Suprapubic skin (tissue), 4 donors: ENCODE measurements at regions not wholly inside any gene's neighbourhood (a gene's known extent, or its start where the extent isn't known, plus 50 kb on each side); places are given as distances from the start of the nearest gene placed in this dataset.

ENCODE experiments used
- EP300 ChIP-seq: sonication (generic); formaldehyde crosslinking; IDR thresholded peaks from one replicate; pipeline ENCODE4 v1.6.1; 2017; ENCODE audit warnings: antibody characterized with exemption
- POLR2A ChIP-seq, 2 donors: fragments of 450-650 bp; IDR thresholded peaks; one replicate each; pipeline ENCODE4 v1.6.1; 2017; ENCODE audit warnings: antibody characterized with exemption in 2 of 2, mild to moderate bottlenecking in 2 of 2, moderate library complexity in 2 of 2
- POLR2AphosphoS5 ChIP-seq, 3 donors: sonication (generic); formaldehyde crosslinking; IDR thresholded peaks; one replicate each; pipeline ENCODE4 v1.6.1; 2017; ENCODE audit warnings: antibody characterized with exemption in 3 of 3
- TF ChIP-seq, protein P1 (sequence below), 2 donors: fragments of 200-600 bp in 1 of 2; fragments of 450-650 bp in 1 of 2; sonication (generic) in 1 of 2; IDR thresholded peaks; one replicate each; pipeline ENCODE4 v1.5.1; 2016 to 2019; ENCODE audit warnings: antibody characterized with exemption in 2 of 2, mild to moderate bottlenecking in 1 of 2, moderate library complexity in 1 of 2

DNA sequence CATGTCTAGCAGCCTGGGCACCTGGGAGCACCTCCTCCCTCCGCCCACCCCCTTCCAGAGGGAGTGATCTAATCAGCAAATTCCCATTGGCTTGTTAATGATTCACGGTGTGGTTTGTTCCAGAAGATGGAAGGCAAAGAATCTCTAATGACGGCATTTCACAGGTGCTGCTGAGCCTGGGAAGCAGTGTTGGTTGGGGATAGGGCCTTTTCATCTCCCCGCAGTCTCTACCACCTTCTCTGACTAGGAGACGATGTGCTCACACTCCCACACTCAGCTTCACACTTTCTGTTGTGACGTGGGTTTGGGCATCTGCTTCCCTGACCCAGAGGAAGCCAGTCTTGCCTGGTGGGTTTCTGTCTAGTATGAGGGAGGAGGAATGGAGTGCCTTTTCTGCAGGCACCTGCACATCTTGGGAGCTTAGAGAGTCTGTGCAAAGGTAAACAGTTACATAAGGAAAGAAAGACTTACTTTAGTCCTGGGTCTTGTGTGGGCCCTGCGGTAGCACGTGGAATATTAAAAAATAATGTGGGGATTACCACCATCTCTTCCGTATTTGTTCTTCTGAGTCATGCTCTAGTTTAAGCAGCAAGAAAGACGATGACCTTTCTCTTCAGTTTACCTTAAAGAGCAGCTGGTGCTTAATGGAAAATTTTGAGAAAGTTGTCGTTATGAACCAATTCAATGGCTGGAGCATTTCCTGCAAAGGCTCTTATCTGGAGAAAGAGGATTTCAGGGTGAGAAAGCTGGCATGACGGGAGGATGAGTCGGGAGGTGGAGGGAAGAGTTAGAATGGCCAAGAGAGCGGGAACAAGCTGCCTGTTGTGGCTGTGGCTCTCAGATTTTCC is 70.6 kb upstream of the ARHGAP5 start:
- TF ChIP-seq POLR2AphosphoS5 (IDR thresholded peaks at IDR 0.05) (no peak), POLR2A (IDR thresholded peaks at IDR 0.05) (no peak), EP300 (no peak)
- TF ChIP-seq, protein P1, sequence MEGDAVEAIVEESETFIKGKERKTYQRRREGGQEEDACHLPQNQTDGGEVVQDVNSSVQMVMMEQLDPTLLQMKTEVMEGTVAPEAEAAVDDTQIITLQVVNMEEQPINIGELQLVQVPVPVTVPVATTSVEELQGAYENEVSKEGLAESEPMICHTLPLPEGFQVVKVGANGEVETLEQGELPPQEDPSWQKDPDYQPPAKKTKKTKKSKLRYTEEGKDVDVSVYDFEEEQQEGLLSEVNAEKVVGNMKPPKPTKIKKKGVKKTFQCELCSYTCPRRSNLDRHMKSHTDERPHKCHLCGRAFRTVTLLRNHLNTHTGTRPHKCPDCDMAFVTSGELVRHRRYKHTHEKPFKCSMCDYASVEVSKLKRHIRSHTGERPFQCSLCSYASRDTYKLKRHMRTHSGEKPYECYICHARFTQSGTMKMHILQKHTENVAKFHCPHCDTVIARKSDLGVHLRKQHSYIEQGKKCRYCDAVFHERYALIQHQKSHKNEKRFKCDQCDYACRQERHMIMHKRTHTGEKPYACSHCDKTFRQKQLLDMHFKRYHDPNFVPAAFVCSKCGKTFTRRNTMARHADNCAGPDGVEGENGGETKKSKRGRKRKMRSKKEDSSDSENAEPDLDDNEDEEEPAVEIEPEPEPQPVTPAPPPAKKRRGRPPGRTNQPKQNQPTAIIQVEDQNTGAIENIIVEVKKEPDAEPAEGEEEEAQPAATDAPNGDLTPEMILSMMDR (IDR thresholded peaks at IDR 0.05), result no peak
